ENCODE measurements at regions not wholly inside any gene's neighbourhood (a gene's known extent, or its start where the extent isn't known, plus 50 kb on each side); places are given as distances from the start of the nearest gene placed in this dataset.

DNA sequence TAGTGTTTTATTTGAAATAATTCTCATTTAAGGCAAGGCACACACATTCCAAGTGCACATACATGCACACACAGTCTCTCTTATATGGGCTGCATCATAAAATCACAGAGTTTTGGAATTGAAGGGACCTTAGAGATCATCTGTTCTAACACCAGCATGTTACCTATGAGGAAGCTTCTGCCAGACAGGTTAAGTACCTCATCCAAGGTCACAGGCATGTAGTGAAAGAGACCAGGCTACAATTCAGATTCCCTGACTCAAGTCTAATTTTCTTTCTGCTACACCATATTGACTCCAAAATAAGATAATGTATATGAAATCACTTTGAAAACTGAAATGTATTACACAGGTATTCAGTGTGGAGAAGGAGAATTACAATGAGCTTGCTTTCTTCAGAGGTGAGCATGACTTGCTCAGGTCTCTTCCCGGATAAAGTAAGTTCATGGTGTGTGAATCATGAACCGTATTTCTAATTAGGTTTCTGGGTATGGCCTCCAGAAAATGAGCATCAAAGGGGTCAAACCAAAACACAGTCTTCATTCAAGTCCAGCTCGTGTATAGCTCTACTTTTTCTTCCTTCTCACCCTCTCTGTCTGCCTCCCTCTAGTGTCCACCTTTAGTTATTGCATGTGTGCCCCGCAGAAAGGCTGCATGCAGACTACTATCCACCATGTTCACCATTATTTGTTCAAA is 411.9 kb downstream of the FUT8 start:
- Histone ChIP-seq H3K9me1 (ENCODE audit: insufficient read depth, low read length) (no peaks in the 10 kb centered on the region), H3K36me3 (ENCODE audit: control insufficient read depth, insufficient read depth, low read length) (no peaks in the 10 kb centered on the region), H4K8ac (ENCODE audit: low read depth in 2 of 2, low read length in 2 of 2) (no peak overlapping the region), H3K9ac (ENCODE audit: low read depth, low read length) (no peak overlapping the region), H3K56ac (ENCODE audit: extremely low read depth, insufficient read depth, low read length) (no peak overlapping the region), H4K91ac (ENCODE audit: insufficient read depth, low read depth, low read length) (no peak overlapping the region), H3K4me1 (ENCODE audit: control insufficient read depth, insufficient read depth, low read length) (no peaks in the 10 kb centered on the region), H3K18ac (ENCODE audit: low read depth, low read length) (no peak overlapping the region), H2BK20ac (ENCODE audit: low read depth, low read length) (no peak overlapping the region), H3K4me3 (ENCODE audit: insufficient read depth, low read depth, low read length) (no peak overlapping the region), H3K4me2 (ENCODE audit: low read depth, low read length) (no peak overlapping the region), H2BK15ac (ENCODE audit: low read depth, low read length) (no peak overlapping the region), H3K4ac (ENCODE audit: low read depth, low read length) (no peak overlapping the region), H2AK9ac (replicated peaks; ENCODE audit: low read depth, low read length, poor library complexity) (no peak overlapping the region), H3K27me3 (ENCODE audit: control insufficient read depth, insufficient read depth, low read length) (peaks cover 48% of the 10 kb centered on the region), H3K23ac (ENCODE audit: low read depth, low read length) (no peak overlapping the region), H3K79me1 (ENCODE audit: low read depth in 1 of 2, low read length in 2 of 2) (no peaks in the 10 kb centered on the region), H3K27ac (ENCODE audit: insufficient read depth, low read length) (no peak overlapping the region), H4K5ac (ENCODE audit: low read depth, low read length) (no peak overlapping the region), H4K20me1 (ENCODE audit: insufficient read depth, low read length) (no peaks in the 10 kb centered on the region), H2BK5ac (ENCODE audit: low read depth, low read length, poor library complexity, severe bottlenecking) (no peak overlapping the region), H2AFZ (replicated peaks; ENCODE audit: low read length, poor library complexity) (no peak overlapping the region), H3K9me3 (ENCODE audit: control insufficient read depth, insufficient read depth, low read length) (no peaks in the 10 kb centered on the region), H2AK5ac (ENCODE audit: low read depth, low read length) (no peak overlapping the region), H2BK120ac (ENCODE audit: low read depth, low read length) (no peak overlapping the region), H3K14ac (replicated peaks; ENCODE audit: low read depth, low read length) (no peak overlapping the region)
- whole genome bisulfite sequencing, 2 experiments (ENCODE audit: extremely low coverage in 2 of 2, insufficient read length in 1 of 2), result 0% methylated on average over 1 of the region's 4 CpGs; no CpG with 5 or more reads in 1 of the 2 experiments
- in situ Hi-C loops (cut with MboI; ENCODE audit: low sequenced_read_pairs) (no loop called here), intact Hi-C loops (cut with micrococcal nuclease) (loop anchor here (1.0 to 10.0 kb wide), 3 partner anchors 130 to 660 kb away; no protein-coding TSS in a partner anchor), dilution Hi-C loops (cut with HindIII; ENCODE audit: low sequenced_read_pairs, unreplicated experiment) (no loop called here)
- ATAC-seq (ENCODE audit: low read depth) (peak; percentile 99), DNase-seq (peak; percentile 70)
- CTCF ChIA-PET, result interaction anchor here (0.5 to 5.0 kb wide), 28 partner anchors 8 to 984 kb away, joined by 3 to 67 read pairs (median 4); partner anchors contain the start of genes FNTB and FUT8
- no peak for TF ChIP-seq RCOR1 (IDR thresholded peaks at IDR 0.05; ENCODE audit: insufficient replicate concordance, low read length)
- TF ChIP-seq, protein P1, sequence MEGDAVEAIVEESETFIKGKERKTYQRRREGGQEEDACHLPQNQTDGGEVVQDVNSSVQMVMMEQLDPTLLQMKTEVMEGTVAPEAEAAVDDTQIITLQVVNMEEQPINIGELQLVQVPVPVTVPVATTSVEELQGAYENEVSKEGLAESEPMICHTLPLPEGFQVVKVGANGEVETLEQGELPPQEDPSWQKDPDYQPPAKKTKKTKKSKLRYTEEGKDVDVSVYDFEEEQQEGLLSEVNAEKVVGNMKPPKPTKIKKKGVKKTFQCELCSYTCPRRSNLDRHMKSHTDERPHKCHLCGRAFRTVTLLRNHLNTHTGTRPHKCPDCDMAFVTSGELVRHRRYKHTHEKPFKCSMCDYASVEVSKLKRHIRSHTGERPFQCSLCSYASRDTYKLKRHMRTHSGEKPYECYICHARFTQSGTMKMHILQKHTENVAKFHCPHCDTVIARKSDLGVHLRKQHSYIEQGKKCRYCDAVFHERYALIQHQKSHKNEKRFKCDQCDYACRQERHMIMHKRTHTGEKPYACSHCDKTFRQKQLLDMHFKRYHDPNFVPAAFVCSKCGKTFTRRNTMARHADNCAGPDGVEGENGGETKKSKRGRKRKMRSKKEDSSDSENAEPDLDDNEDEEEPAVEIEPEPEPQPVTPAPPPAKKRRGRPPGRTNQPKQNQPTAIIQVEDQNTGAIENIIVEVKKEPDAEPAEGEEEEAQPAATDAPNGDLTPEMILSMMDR (conservative IDR thresholded peaks at IDR 0.05; ENCODE audit: low read depth, low read length), result peak; percentile 86
- peak; percentile 91 for TF ChIP-seq SMC3 (IDR thresholded peaks at IDR 0.05; ENCODE audit: low read depth, low read length)
- no peak for TF ChIP-seq BHLHE40 (IDR thresholded peaks at IDR 0.05; ENCODE audit: low read depth, low read length)
- no peak for TF ChIP-seq MAFK (IDR thresholded peaks at IDR 0.05; ENCODE audit: low read depth, low read length)
- no peak for TF ChIP-seq FOS (IDR thresholded peaks at IDR 0.05; ENCODE audit: low read depth, low read length)
- no peak for TF ChIP-seq POLR2A (IDR thresholded peaks at IDR 0.05; ENCODE audit: low read depth, low read length)
- peak; percentile 82 for TF ChIP-seq RAD21 (IDR thresholded peaks at IDR 0.05; ENCODE audit: low read length)
- POLR2A ChIA-PET (ENCODE audit: unreplicated experiment), result interaction anchor here (0.5 to 1.1 kb wide), 3 partner anchors 306 to 708 kb away, joined by 3 to 13 read pairs (median 10); partner anchors contain the start of gene FUT8
- no TSS peak for BruUV-seq (replicated peaks)
